Ishikawa (cell line): ENCODE measurements at regions not wholly inside any gene's neighbourhood (a gene's known extent, or its start where the extent isn't known, plus 50 kb on each side); places are given as distances from the start of the nearest gene placed in this dataset.

Experiments used
- EP300 ChIP-seq: IDR thresholded peaks from 2 replicates; pipeline ENCODE4 v1.6.1; 2012; ENCODE audit warnings: borderline replicate concordance
- FOXM1 ChIP-seq: IDR thresholded peaks from 2 replicates; pipeline ENCODE4 v1.6.1; 2012; ENCODE audit warnings: low read depth, borderline replicate concordance
- MAX ChIP-seq: IDR thresholded peaks from 2 replicates; pipeline ENCODE4 v1.6.1; 2012
- RAD21 ChIP-seq: IDR thresholded peaks from 2 replicates; pipeline ENCODE4 v1.6.1; 2012; ENCODE audit warnings: low read depth
- REST ChIP-seq: IDR thresholded peaks from 2 replicates; pipeline ENCODE4 v1.6.1; 2012; ENCODE audit warnings: low read depth, mild to moderate bottlenecking
- TAF1 ChIP-seq: IDR thresholded peaks from 2 replicates; pipeline ENCODE4 v1.6.1; 2012; ENCODE audit warnings: low read depth, mild to moderate bottlenecking
- TEAD4 ChIP-seq: IDR thresholded peaks from 2 replicates; pipeline ENCODE4 v1.6.1; 2012
- YY1 ChIP-seq: IDR thresholded peaks from 2 replicates; pipeline ENCODE4 v1.6.1; 2012; ENCODE audit warnings: low read depth

- TF ChIP-seq RAD21 (no peak), MAX (no peak), REST (no peak), EP300 (no peak), YY1 (no peak), TAF1 (no peak), TEAD4 (no peak), FOXM1 (no peak)
Observed at GRCh38 chr5:174785120-174785680, 60.8 kb downstream of the MSX2 start.
